Sigmoid colon (tissue), 6 donors: ENCODE measurements at regions not wholly inside any gene's neighbourhood (a gene's known extent, or its start where the extent isn't known, plus 50 kb on each side); places are given as distances from the start of the nearest gene placed in this dataset.

Experiments
- DNase-seq: peaks from one replicate; pipeline ENCODE4 v3.0.0-alpha.2; 2019
- H3K27ac ChIP-seq, 4 donors: fragments of 200-600 bp; sonication (generic); one replicate each; pipeline ENCODE4 v1.5.1; 2016 to 2019; ENCODE audit warnings: mild to moderate bottlenecking in 1 of 4
- H3K27me3 ChIP-seq, 3 donors: fragments of 200-600 bp; sonication (generic); one replicate each; pipeline ENCODE4 v1.5.1; 2019; ENCODE audit warnings: mild to moderate bottlenecking in 1 of 3
- H3K36me3 ChIP-seq, 4 donors: fragments of 200-600 bp; sonication (generic); one replicate each; pipeline ENCODE4 v1.5.1; 2016 to 2019
- H3K4me1 ChIP-seq, 4 donors: fragments of 200-600 bp; sonication (generic); one replicate each; pipeline ENCODE4 v1.5.1; 2017 to 2019
- H3K4me3 ChIP-seq, 4 donors: fragments of 200-600 bp; sonication (generic); one replicate each; pipeline ENCODE4 v1.5.1; 2017 to 2019; ENCODE audit warnings: mild to moderate bottlenecking in 2 of 4, moderate library complexity in 1 of 4
- H3K9me3 ChIP-seq, 4 donors: fragments of 200-600 bp in 3 of 4; sonication (generic) in 3 of 4; one replicate each; pipeline versions ENCODE4 v1.5.1 to v1.6.1; 2013 to 2019
- EP300 ChIP-seq, 4 donors: sonication (generic); formaldehyde crosslinking; IDR thresholded peaks; one replicate each; pipeline ENCODE4 v1.6.1; 2017; ENCODE audit warnings: antibody characterized with exemption in 4 of 4
- POLR2A ChIP-seq, 2 donors: fragments of 450-650 bp; IDR thresholded peaks; one replicate each; pipeline ENCODE4 v1.6.1; 2016; ENCODE audit warnings: antibody characterized with exemption in 2 of 2, mild to moderate bottlenecking in 2 of 2, moderate library complexity in 2 of 2
- POLR2AphosphoS5 ChIP-seq, 4 donors: sonication (generic); formaldehyde crosslinking; IDR thresholded peaks; one replicate each; pipeline ENCODE4 v1.6.1; 2017; ENCODE audit warnings: antibody characterized with exemption in 4 of 4
- WGBS, 2 donors: extraction: QIAGEN DNeasy Blood & Tissue Kit; methylation state at CpG; one replicate each; pipeline ENCODE4 v1.1.7; 2013; 5-methylcytosine and 5-hydroxymethylcytosine counted together
- intact Hi-C: fragments of 100-400 bp; cut with DNase I; formaldehyde crosslinking; loops from one replicate; pipeline ENCODE4 v1.15.1; 2023
- TF ChIP-seq, protein P1 (sequence below), 4 experiments: fragments of 450-650 bp in 3 of 4; fragments of 200-600 bp in 1 of 4; IDR thresholded peaks; one replicate each; pipeline ENCODE4 v1.5.1; 2016 to 2019; ENCODE audit warnings: antibody characterized with exemption in 4 of 4, mild to moderate bottlenecking in 3 of 4, moderate library complexity in 2 of 4
- donor health status: healthy with polysubstance abuse.
- donor health status: healthy.

DNA sequence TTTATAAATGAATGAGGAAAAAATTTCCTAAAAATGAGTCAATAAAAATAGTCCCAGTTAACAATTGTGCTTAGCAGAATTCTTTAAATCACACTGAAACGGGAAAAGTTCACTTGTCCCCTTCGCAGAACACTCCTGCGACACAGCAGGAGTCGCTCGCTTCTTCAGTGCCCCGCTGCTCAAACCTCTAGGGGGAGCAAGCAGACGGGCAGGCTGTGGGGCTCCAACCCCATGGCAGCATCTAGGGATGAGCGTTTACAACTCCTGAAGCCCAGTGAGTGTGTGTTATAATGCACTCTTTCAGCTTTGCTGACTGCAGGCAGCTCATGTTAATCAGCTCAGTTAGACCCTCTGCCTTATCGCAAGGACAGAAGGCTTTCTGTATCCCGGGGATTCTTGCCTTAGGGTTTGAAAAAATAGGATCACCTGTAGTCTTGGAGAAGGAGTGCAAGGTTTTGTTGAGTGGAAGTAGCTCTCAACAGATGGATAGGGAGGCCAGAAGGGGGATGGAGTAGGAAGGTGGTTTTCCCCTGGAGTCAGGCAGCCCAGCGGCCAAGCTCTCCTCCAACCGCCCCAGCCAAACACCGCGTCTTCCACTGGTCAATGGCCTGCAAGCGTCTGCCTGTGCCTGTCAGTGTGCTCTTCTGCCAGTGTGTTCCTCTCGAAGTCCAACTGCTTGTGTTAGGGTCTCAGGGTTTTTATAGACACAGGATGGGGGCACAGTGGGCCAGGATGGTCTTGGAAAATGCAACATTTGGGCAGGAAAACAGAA, 1977.7 kb upstream of the LRRTM1 start:
- Histone ChIP-seq H3K36me3 (no peaks in the 10 kb centered on the region), H3K4me1 (no peaks in the 10 kb centered on the region), H3K9me3 (no peaks in the 10 kb centered on the region), H3K27me3 (no peaks in the 10 kb centered on the region), H3K4me3 (no peak overlapping the region), H3K27ac (no peak overlapping the region)
- peak; percentile 17 for DNase-seq
- TF ChIP-seq POLR2A (IDR thresholded peaks at IDR 0.05) (no peak), POLR2AphosphoS5 (IDR thresholded peaks at IDR 0.05) (no peak), EP300 (IDR thresholded peaks at IDR 0.05) (no peak)
- TF ChIP-seq, protein P1, sequence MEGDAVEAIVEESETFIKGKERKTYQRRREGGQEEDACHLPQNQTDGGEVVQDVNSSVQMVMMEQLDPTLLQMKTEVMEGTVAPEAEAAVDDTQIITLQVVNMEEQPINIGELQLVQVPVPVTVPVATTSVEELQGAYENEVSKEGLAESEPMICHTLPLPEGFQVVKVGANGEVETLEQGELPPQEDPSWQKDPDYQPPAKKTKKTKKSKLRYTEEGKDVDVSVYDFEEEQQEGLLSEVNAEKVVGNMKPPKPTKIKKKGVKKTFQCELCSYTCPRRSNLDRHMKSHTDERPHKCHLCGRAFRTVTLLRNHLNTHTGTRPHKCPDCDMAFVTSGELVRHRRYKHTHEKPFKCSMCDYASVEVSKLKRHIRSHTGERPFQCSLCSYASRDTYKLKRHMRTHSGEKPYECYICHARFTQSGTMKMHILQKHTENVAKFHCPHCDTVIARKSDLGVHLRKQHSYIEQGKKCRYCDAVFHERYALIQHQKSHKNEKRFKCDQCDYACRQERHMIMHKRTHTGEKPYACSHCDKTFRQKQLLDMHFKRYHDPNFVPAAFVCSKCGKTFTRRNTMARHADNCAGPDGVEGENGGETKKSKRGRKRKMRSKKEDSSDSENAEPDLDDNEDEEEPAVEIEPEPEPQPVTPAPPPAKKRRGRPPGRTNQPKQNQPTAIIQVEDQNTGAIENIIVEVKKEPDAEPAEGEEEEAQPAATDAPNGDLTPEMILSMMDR (IDR thresholded peaks at IDR 0.05), result no peak
- 84 to 90% methylated on average over 16 of the region's 16 CpGs for WGBS, 2 donors
- intact Hi-C loops, result no loop called here

DNA sequence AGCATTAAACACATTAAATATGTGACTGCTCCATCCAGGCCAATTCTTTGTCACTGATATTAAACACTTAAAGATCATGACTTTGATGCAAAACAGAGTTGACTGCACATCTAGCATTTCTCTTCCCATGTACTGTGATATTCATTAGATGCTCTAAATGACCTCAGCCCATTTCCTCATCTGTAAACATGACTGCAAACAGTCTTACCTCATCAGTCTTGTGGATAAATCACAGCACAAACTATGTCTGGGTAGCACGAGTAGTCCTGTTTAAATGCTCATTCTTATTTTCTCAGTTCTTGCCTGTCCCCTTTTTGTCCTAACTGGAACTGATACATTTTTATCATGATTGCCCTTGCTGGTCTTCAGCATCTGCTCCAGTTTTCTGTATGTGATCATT, 1974.8 kb upstream of the LRRTM1 start:
- DNase-seq, result no peak
- 74 to 77% methylated on average over 1 of the region's 1 CpG for WGBS, 2 donors
- H3K27ac ChIP-seq, result no peak overlapping the region
- H3K36me3 ChIP-seq, result no peaks in the 10 kb centered on the region
- no peaks in the 10 kb centered on the region for H3K4me1 ChIP-seq
- no peaks in the 10 kb centered on the region for H3K9me3 ChIP-seq
- TF ChIP-seq EP300 (IDR thresholded peaks at IDR 0.05) (no peak), POLR2A (IDR thresholded peaks at IDR 0.05) (no peak), POLR2AphosphoS5 (IDR thresholded peaks at IDR 0.05) (no peak)
- TF ChIP-seq, protein P1 (IDR thresholded peaks at IDR 0.05), result no peak
- intact Hi-C loops, result no loop called here
- H3K27me3 ChIP-seq, result no peaks in the 10 kb centered on the region
- no peak overlapping the region for H3K4me3 ChIP-seq

DNA sequence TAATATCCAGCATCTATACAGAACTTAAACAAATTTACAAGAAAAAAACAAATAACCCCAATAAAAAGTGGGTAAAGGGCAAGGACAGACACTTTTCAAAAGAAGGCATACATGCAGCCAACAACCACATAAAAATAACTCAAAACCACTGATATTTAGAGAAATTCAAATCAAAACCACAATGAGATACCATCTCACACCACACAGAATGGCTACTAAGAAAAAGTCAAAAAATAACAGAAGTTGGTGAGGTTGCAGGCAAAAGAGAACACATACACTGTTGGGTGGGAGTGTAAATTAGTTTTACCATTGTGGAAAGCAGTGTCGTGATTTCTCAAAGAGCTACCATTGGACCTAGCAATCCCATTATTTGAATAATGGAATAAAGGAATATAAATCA, 1973.9 kb upstream of the LRRTM1 start:
- no peak overlapping the region for H3K27ac ChIP-seq
- intact Hi-C loops, result no loop called here

DNA sequence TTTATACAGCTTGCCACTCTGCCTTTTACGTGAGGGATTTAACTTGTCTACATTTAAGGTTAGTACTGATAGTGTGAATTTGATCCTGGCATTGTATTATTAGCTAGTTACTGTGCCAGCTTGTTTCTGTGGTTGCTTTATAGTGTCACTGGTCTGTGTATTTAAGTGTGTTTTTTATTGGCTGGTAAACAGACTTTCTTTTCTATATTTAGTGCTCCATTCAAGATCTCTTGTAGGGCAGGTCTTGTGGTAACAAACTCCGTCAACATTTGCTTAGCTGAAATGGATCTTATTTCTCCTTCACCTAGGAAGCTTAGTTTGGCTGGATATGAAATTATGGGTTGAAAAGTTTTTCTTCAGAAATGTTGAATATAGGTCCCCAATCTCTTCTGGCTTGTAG, 1971.0 kb upstream of the LRRTM1 start:
- Histone ChIP-seq H3K4me3 (no peak overlapping the region), H3K27me3 (no peaks in the 10 kb centered on the region), H3K9me3 (no peaks in the 10 kb centered on the region), H3K36me3 (no peaks in the 10 kb centered on the region), H3K27ac (no peak overlapping the region), H3K4me1 (no peaks in the 10 kb centered on the region)
- intact Hi-C loops, result no loop called here
- TF ChIP-seq, protein P1 (IDR thresholded peaks at IDR 0.05), result no peak
- no peak for TF ChIP-seq POLR2A (IDR thresholded peaks at IDR 0.05)
- TF ChIP-seq POLR2AphosphoS5 (IDR thresholded peaks at IDR 0.05), result no peak
- TF ChIP-seq EP300 (IDR thresholded peaks at IDR 0.05), result no peak
- 41 to 71% methylated on average over 2 of the region's 2 CpGs for WGBS, 2 donors
- DNase-seq, result no peak

More for the DNA sequence above, 1973.9 kb upstream of the LRRTM1 start:
- DNase-seq, result no peak
- no peak overlapping the region for H3K4me3 ChIP-seq
- no peaks in the 10 kb centered on the region for H3K9me3 ChIP-seq
- H3K27me3 ChIP-seq, result no peaks in the 10 kb centered on the region
- H3K4me1 ChIP-seq, result no peaks in the 10 kb centered on the region
- WGBS, 2 donors, result 83 to 85% methylated on average over 1 of the region's 1 CpG
- no peaks in the 10 kb centered on the region for H3K36me3 ChIP-seq
- TF ChIP-seq POLR2A (IDR thresholded peaks at IDR 0.05), result no peak
- no peak for TF ChIP-seq EP300 (IDR thresholded peaks at IDR 0.05)
- TF ChIP-seq POLR2AphosphoS5 (IDR thresholded peaks at IDR 0.05), result no peak
- TF ChIP-seq, protein P1 (IDR thresholded peaks at IDR 0.05), result no peak

DNA sequence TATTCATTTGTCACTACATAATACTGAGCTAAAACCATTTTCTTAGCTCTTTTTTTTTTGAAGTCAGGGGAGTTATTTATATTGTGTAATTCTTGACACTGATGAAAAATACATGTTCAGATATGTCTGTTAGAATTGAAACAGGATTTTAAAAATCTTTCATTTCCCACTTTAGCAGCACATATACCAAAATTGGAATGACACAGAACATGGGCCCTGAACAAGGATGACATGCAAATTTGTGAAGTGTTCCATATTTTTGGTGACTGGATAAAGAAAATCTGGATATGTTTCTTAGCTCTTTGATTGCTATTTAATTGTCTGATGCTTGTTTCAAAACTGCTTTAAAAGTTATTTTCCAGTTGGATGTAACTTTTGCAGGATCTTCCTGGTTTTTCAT, 1963.9 kb upstream of the LRRTM1 start:
- TF ChIP-seq EP300 (IDR thresholded peaks at IDR 0.05) (no peak), POLR2AphosphoS5 (IDR thresholded peaks at IDR 0.05) (no peak), POLR2A (IDR thresholded peaks at IDR 0.05) (no peak)
- TF ChIP-seq, protein P1 (IDR thresholded peaks at IDR 0.05), result no peak
- no peak for DNase-seq
- intact Hi-C loops, result no loop called here
- H3K27ac ChIP-seq, result no peak overlapping the region
- no peaks in the 10 kb centered on the region for H3K36me3 ChIP-seq
- no peaks in the 10 kb centered on the region for H3K27me3 ChIP-seq
- H3K9me3 ChIP-seq, result no peaks in the 10 kb centered on the region
- no peaks in the 10 kb centered on the region for H3K4me1 ChIP-seq
- no peak overlapping the region for H3K4me3 ChIP-seq
